Chondrocyte (in vitro differentiated cells): ENCODE measurements at regions not wholly inside any gene's neighbourhood (a gene's known extent, or its start where the extent isn't known, plus 50 kb on each side); places are given as distances from the start of the nearest gene placed in this dataset.

Experiments
- DNase-seq: peaks from one replicate; pipeline ENCODE4 v3.0.0; 2021; ENCODE audit warnings: mixed read lengths, low spot score
- H3K27ac Mint-ChIP-seq: one replicate; pipeline ENCODE4 v1.8.0; 2021; ENCODE audit warnings: mild to moderate bottlenecking, moderate library complexity, mixed read lengths; ENCODE audit not compliant: unreplicated experiment
- H3K27me3 Mint-ChIP-seq: 2 replicates; pipeline ENCODE4 v1.8.0; 2021; ENCODE audit warnings: low read depth, mixed read lengths
- H3K36me3 Mint-ChIP-seq: 2 replicates; pipeline ENCODE4 v1.8.0; 2021; ENCODE audit warnings: low read depth, mixed read lengths
- H3K4me1 Mint-ChIP-seq: 2 replicates; pipeline ENCODE4 v1.8.0; 2021; ENCODE audit warnings: low read depth, mild to moderate bottlenecking, mixed read lengths
- H3K4me3 Mint-ChIP-seq: one replicate; pipeline ENCODE4 v1.8.0; 2021; ENCODE audit warnings: mild to moderate bottlenecking, moderate library complexity, mixed read lengths; ENCODE audit not compliant: unreplicated experiment
- H3K9me3 Mint-ChIP-seq: 2 replicates; pipeline ENCODE4 v1.8.0; 2021; ENCODE audit warnings: low read depth, mixed read lengths
- TF ChIP-seq, protein P1 (sequence below): fragments of 200-600 bp; sonication (generic); IDR thresholded peaks from 2 replicates; pipeline ENCODE4 v1.5.0; 2021; ENCODE audit warnings: antibody characterized with exemption, mild to moderate bottlenecking, moderate library complexity

GRCh38 chr2:116706396-116706795 lies 1108.1 kb upstream of the DDX18 start:
- Mint-ChIP-seq H3K27me3 (peaks cover 10% of the 10 kb centered on the region), H3K36me3 (no peaks in the 10 kb centered on the region), H3K4me1 (peaks cover 7% of the 10 kb centered on the region), H3K4me3 (no peak overlapping the region), H3K27ac (no peak overlapping the region), H3K9me3 (peaks cover 5% of the 10 kb centered on the region)
- TF ChIP-seq, protein P1, sequence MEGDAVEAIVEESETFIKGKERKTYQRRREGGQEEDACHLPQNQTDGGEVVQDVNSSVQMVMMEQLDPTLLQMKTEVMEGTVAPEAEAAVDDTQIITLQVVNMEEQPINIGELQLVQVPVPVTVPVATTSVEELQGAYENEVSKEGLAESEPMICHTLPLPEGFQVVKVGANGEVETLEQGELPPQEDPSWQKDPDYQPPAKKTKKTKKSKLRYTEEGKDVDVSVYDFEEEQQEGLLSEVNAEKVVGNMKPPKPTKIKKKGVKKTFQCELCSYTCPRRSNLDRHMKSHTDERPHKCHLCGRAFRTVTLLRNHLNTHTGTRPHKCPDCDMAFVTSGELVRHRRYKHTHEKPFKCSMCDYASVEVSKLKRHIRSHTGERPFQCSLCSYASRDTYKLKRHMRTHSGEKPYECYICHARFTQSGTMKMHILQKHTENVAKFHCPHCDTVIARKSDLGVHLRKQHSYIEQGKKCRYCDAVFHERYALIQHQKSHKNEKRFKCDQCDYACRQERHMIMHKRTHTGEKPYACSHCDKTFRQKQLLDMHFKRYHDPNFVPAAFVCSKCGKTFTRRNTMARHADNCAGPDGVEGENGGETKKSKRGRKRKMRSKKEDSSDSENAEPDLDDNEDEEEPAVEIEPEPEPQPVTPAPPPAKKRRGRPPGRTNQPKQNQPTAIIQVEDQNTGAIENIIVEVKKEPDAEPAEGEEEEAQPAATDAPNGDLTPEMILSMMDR: no peak
- DNase-seq: no peak

- TF ChIP-seq, protein P1: no peak
- H3K27ac Mint-ChIP-seq: no peak overlapping the region
- H3K4me3 Mint-ChIP-seq: no peak overlapping the region
- no peaks in the 10 kb centered on the region for H3K36me3 Mint-ChIP-seq
- peaks cover 6% of the 10 kb centered on the region for H3K9me3 Mint-ChIP-seq
- peaks cover 23% of the 10 kb centered on the region for H3K4me1 Mint-ChIP-seq
- no peak for DNase-seq
- peaks cover 3% of the 10 kb centered on the region for H3K27me3 Mint-ChIP-seq
Measured at GRCh38 chr2:116716038-116716437, 1098.5 kb upstream of the DDX18 start.

DNA sequence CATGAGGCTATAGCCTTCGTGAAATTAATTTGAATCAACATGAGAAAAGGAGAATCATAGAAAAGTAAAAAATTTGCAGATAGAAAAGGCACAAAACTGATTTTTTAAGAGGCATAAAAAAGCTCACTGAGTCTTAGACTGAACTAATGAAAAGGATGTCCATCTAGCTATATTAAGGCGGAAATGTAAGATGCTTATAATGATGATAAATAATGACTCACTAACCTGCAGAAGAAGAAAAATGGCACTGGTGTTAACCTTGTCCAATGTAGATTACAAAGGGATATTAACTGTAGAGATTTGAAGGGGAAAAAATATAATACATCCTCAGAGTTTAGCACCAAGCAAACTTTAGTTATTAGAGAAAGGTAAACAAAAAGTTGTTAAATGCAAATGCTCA lies 1098.0 kb upstream of the DDX18 start:
- no peak for DNase-seq
- TF ChIP-seq, protein P1: no peak
- H3K4me3 Mint-ChIP-seq: no peak overlapping the region
- peaks cover 23% of the 10 kb centered on the region for H3K4me1 Mint-ChIP-seq
- no peaks in the 10 kb centered on the region for H3K36me3 Mint-ChIP-seq
- no peak overlapping the region for H3K27ac Mint-ChIP-seq
- H3K27me3 Mint-ChIP-seq: peaks cover 3% of the 10 kb centered on the region
- H3K9me3 Mint-ChIP-seq: peaks cover 6% of the 10 kb centered on the region

DNA sequence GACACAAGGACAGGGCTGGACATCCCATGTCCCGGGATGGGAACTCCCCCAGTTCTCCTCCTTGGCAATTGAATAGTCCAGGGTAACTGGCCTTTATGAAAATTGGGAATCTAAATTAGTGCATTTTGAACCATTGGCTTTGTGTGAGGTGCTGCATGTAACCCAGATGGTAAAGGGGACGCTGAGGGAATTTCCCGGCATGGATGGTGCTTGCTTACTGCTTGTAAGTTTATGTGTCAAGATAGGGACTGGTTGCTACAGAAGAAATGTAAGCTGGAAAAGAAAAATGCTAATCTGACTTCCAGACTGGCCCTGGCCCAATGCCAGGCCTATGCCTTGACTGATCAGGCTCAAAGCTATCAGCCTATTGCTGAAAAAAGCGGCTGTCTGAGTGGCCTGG lies 1096.7 kb upstream of the DDX18 start:
- TF ChIP-seq, protein P1: no peak
- no peaks in the 10 kb centered on the region for H3K36me3 Mint-ChIP-seq
- no peak overlapping the region for H3K4me3 Mint-ChIP-seq
- no peak overlapping the region for H3K27ac Mint-ChIP-seq
- H3K27me3 Mint-ChIP-seq: peaks cover 5% of the 10 kb centered on the region
- DNase-seq: no peak
- peaks cover 6% of the 10 kb centered on the region for H3K9me3 Mint-ChIP-seq
- peaks cover 23% of the 10 kb centered on the region for H3K4me1 Mint-ChIP-seq

GRCh38 chr2:116718451-116718850 lies 1096.0 kb upstream of the DDX18 start:
- no peak for DNase-seq
- TF ChIP-seq, protein P1: no peak
- H3K4me3 Mint-ChIP-seq: no peak overlapping the region
- peaks cover 23% of the 10 kb centered on the region for H3K4me1 Mint-ChIP-seq
- no peak overlapping the region for H3K27ac Mint-ChIP-seq
- H3K9me3 Mint-ChIP-seq: peaks cover 6% of the 10 kb centered on the region
- no peaks in the 10 kb centered on the region for H3K36me3 Mint-ChIP-seq
- peaks cover 4% of the 10 kb centered on the region for H3K27me3 Mint-ChIP-seq
